ENCODE measurements at regions not wholly inside any gene's neighbourhood (a gene's known extent, or its start where the extent isn't known, plus 50 kb on each side); places are given as distances from the start of the nearest gene placed in this dataset.

DNA sequence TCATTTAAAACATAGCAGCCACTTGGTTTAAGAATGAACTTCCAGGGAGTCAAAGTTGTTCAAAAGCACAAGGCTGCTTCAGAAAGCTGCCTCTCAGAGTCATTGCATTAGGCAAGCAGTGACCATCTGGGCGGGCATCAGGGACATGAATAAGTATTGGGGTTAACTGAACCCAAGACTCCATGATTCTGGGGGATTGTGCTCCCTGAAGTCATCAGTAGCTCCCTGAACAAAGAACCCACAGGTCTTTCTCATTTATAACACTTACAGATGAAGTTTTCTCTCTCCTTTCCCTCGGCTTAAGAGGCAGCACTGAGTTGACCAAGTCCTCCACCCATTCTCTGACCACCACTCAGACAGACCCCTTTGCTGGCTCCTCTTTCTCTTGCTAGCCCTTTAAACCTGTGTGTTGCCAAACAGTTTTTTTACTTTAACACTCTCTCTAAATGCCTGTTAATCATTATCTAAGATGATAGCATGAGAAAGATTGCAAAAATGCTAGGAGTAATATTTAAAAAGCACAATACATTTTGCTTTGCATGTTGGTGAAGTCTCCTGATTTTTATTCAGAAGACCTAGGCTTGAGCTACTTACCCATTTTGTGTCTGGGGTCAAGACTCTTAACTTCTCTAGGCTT is 77.0 kb upstream of the ARHGAP29 start:
- Mint-ChIP-seq H3K4me3 (no peak overlapping the region), H3K27ac (no peak overlapping the region), H3K9me3 (no peaks in the 10 kb centered on the region), H3K36me3 (ENCODE audit: low read depth) (no peaks in the 10 kb centered on the region), H3K27me3 (no peaks in the 10 kb centered on the region), H3K4me1 (ENCODE audit: low read depth) (no peaks in the 10 kb centered on the region)
- ATAC-seq (no peak), DNase-seq (no peak)
- POLR2A ChIA-PET = no interaction called here
- intact Hi-C loops (cut with micrococcal nuclease) = no loop called here
- TF ChIP-seq, protein P1, sequence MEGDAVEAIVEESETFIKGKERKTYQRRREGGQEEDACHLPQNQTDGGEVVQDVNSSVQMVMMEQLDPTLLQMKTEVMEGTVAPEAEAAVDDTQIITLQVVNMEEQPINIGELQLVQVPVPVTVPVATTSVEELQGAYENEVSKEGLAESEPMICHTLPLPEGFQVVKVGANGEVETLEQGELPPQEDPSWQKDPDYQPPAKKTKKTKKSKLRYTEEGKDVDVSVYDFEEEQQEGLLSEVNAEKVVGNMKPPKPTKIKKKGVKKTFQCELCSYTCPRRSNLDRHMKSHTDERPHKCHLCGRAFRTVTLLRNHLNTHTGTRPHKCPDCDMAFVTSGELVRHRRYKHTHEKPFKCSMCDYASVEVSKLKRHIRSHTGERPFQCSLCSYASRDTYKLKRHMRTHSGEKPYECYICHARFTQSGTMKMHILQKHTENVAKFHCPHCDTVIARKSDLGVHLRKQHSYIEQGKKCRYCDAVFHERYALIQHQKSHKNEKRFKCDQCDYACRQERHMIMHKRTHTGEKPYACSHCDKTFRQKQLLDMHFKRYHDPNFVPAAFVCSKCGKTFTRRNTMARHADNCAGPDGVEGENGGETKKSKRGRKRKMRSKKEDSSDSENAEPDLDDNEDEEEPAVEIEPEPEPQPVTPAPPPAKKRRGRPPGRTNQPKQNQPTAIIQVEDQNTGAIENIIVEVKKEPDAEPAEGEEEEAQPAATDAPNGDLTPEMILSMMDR (IDR thresholded peaks at IDR 0.05) = no peak
- CTCF ChIA-PET = no interaction called here

DNA sequence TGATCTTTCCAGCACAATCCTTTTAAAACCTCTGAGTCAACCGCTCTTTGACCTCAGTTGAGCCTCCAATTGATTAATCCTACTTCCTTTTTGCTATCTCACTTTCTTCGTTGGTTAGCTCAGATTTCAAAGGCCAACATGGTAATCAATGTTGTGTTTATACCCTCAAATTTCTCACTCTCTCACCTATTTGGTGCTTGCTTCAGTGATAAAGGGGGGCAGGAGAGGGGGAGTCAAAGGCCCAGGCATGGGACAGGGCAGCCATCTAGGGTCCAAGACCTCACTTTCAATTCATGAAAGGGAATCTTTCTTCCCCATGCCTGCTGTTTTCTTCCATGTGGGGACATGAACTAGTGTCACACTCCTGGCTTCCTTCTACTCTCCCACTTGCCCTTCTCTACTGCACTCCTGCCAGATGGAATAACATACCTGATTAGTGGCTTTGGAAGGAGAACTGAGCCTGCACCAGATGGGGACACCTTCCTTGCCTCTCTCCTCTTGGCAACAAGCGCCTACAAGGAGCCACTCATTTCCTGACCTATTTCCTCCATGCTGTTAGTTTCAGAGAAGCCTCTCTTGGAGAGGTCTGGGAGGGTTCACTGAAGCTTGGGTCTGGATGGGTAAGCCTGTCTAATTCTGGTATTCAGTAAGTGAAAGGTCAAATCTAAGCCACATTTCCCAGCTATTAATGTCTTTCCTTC is 73.3 kb upstream of the ARHGAP29 start:
- H3K27me3 Mint-ChIP-seq = no peaks in the 10 kb centered on the region
- intact Hi-C loops (cut with micrococcal nuclease) = no loop called here
- no peak overlapping the region for H3K4me3 Mint-ChIP-seq
- ChIA-PET POLR2A (no interaction called here), CTCF (no interaction called here)
- ATAC-seq (no peak), DNase-seq (no peak)
- H3K27ac Mint-ChIP-seq = no peak overlapping the region
- no peaks in the 10 kb centered on the region for H3K4me1 Mint-ChIP-seq (ENCODE audit: low read depth)
- no peaks in the 10 kb centered on the region for H3K36me3 Mint-ChIP-seq (ENCODE audit: low read depth)
- no peaks in the 10 kb centered on the region for H3K9me3 Mint-ChIP-seq
- TF ChIP-seq, protein P1 (IDR thresholded peaks at IDR 0.05) = no peak

DNA sequence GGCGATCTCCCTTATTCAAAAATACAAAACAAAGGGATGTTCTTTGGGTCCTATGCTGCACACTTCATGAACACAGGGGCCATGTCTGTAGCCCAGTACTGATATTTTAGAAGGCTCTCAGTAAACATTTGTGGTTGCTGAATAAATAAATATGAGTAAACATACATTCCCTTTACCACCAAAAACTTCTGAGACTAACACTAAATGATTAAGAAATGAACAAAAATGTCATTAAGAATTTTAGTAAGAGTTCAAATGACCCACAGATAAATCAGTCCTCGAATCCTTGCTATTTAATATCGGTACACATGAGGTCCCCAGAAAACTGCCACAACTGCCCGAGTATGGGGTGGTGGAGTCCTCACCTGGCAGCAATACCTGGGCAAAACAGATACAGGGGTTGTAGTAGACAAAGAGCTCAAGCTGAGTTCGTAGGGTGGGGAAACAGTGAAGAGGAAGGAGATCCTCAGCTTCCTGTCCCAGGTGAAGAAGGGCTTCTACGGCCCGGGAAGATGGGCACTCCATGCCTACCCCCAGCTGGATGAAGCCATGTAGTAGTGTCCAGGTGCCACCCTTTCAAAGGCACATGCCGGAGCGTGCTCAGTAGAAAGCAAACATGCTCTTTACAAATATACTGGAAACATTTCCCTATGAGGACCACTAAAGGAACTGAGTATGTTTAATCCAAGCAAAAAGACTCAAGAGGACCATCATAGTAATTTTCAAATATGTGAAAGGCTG is 72.6 kb upstream of the ARHGAP29 start:
- TF ChIP-seq, protein P1 (IDR thresholded peaks at IDR 0.05) = no peak
- Mint-ChIP-seq H3K27ac (no peak overlapping the region), H3K9me3 (no peaks in the 10 kb centered on the region), H3K36me3 (ENCODE audit: low read depth) (no peaks in the 10 kb centered on the region), H3K27me3 (no peaks in the 10 kb centered on the region), H3K4me1 (ENCODE audit: low read depth) (no peaks in the 10 kb centered on the region), H3K4me3 (no peak overlapping the region)
- ATAC-seq (no peak), DNase-seq (no peak)
- POLR2A ChIA-PET = interaction anchor here (0.7 kb wide), 1 partner anchor 140 kb away, joined by 3 read pairs; no protein-coding TSS in a partner anchor
- intact Hi-C loops (cut with micrococcal nuclease) = no loop called here
- CTCF ChIA-PET = no interaction called here

DNA sequence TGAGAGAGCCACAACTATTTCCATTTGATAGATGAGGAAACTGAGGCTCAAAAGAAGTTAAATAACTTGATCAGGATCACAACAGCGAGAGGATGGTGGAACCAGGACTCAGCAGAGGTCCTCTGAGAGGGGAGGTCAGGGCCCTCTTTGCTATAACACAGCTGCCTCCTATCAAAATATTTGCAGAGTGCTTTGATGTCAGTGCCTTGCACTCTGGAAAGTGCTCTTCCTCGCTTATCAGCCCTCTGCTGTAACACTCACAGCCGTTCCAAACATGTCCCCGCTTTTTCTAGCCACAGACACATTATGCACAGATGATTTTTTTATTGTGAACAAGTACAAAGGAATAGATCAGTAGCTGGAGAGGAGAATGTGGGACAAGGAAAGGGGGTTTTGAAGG is 71.8 kb upstream of the ARHGAP29 start:
- DNase-seq = no peak
- Mint-ChIP-seq H3K36me3 (ENCODE audit: low read depth) (no peaks in the 10 kb centered on the region), H3K4me3 (no peak overlapping the region), H3K27ac (no peak overlapping the region), H3K27me3 (no peaks in the 10 kb centered on the region), H3K9me3 (no peaks in the 10 kb centered on the region), H3K4me1 (ENCODE audit: low read depth) (no peaks in the 10 kb centered on the region)
- TF ChIP-seq, protein P1 (IDR thresholded peaks at IDR 0.05) = no peak
- ChIA-PET POLR2A (interaction anchor here (0.7 kb wide), 1 partner anchor 140 kb away, joined by 3 read pairs; no protein-coding TSS in a partner anchor), CTCF (no interaction called here)
- intact Hi-C loops (cut with micrococcal nuclease) = no loop called here
- ATAC-seq = no peak

DNA sequence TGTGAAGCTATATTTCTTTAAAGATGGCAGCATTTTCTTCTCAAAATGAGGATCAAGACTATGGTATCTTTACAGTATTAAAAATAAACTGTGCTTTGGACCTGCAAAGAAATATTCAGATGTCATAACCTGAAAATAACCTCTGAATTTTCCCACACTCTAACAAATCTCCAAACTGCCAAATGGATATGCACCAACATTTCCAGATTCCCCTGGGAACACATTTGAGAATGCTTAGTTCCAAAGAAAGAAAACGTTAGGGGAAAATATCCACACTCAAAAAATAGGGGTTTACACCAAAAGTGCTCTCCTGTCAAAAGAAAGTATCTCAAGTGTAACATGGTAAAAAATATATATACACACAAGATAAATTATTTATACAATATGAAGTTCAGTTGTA is 69.1 kb upstream of the ARHGAP29 start:
- no peaks in the 10 kb centered on the region for H3K4me1 Mint-ChIP-seq (ENCODE audit: low read depth)
- no peaks in the 10 kb centered on the region for H3K9me3 Mint-ChIP-seq
- TF ChIP-seq, protein P1 (IDR thresholded peaks at IDR 0.05) = no peak
- intact Hi-C loops (cut with micrococcal nuclease) = no loop called here
- POLR2A ChIA-PET = no interaction called here
- no peak overlapping the region for H3K4me3 Mint-ChIP-seq
- H3K27ac Mint-ChIP-seq = no peak overlapping the region
- peaks cover 4% of the 10 kb centered on the region for H3K27me3 Mint-ChIP-seq
- DNase-seq (no peak), ATAC-seq (no peak)
- CTCF ChIA-PET = no interaction called here
- no peaks in the 10 kb centered on the region for H3K36me3 Mint-ChIP-seq (ENCODE audit: low read depth)

Data from activated CD8-positive, alpha-beta T cell treated with anti-CD3 and anti-CD28 coated beads for 36 hours (primary cell).